OCI-LY7 (cell line): ENCODE measurements at regions not wholly inside any gene's neighbourhood (a gene's known extent, or its start where the extent isn't known, plus 50 kb on each side); places are given as distances from the start of the nearest gene placed in this dataset.

Experiments used
- BruUV-seq: library from RNA; stranded (reverse); fragments of 400-500 nt; replicated peaks from 2 replicates; lab custom pipeline; 2021; lab: Mats Ljungman, UMichigan
- CTCF ChIA-PET: fragments of 300-600 bp; sonication (Branson Sonifier 250); formaldehyde crosslinking; loops from one replicate; lab custom pipeline; 2022; ENCODE audit warnings: antibody characterized with exemption; ENCODE audit not compliant: unreplicated experiment; lab: Charles Lee
- POLR2A ChIA-PET: fragments of 300-600 bp; sonication (Branson Sonifier 250); formaldehyde crosslinking; loops from one replicate; lab custom pipeline; 2022; ENCODE audit warnings: antibody characterized with exemption; lab: Charles Lee
- DNase-seq: peaks from one replicate; pipeline ENCODE4 v3.0.0-alpha.2; 2015; ENCODE audit warnings: low spot score
- H2AFZ ChIP-seq: fragments of 200-600 bp; sonication (generic), shearing (Covaris generic); 2 replicates; pipeline ENCODE4 v1.6.1; 2014; ENCODE audit warnings: mild to moderate bottlenecking, antibody characterized with exemption, low read length, moderate library complexity
- H3K27ac ChIP-seq: fragments of 200-600 bp; sonication (generic); 2 replicates; pipeline ENCODE4 v1.5.1; 2014; ENCODE audit warnings: mixed run types, low read depth, mild to moderate bottlenecking, moderate library complexity, low read length, inconsistent platforms; ENCODE audit not compliant: poor library complexity, severe bottlenecking
- H3K36me3 ChIP-seq: fragments of 200-600 bp; sonication (generic); 2 replicates; pipeline ENCODE4 v1.6.1; 2014; ENCODE audit warnings: mild to moderate bottlenecking, antibody characterized with exemption, low read length, moderate library complexity, mixed read lengths; ENCODE audit not compliant: insufficient read depth
- H3K4me1 ChIP-seq: fragments of 200-600 bp; sonication (generic); 2 replicates; pipeline ENCODE4 v1.5.1; 2014; ENCODE audit warnings: mild to moderate bottlenecking, low read length; ENCODE audit not compliant: insufficient read depth, poor library complexity, severe bottlenecking
- H3K4me2 ChIP-seq: fragments of 200-600 bp; sonication (generic); 2 replicates; pipeline ENCODE4 v1.6.1; 2014; ENCODE audit warnings: mild to moderate bottlenecking, low read length
- H3K4me3 ChIP-seq: fragments of 200-600 bp; sonication (generic); 2 replicates; pipeline ENCODE4 v1.5.1; 2014; ENCODE audit warnings: mild to moderate bottlenecking, low read depth, low read length; ENCODE audit not compliant: poor library complexity, severe bottlenecking
- H3K79me2 ChIP-seq: fragments of 200-600 bp; sonication (generic); 2 replicates; pipeline ENCODE4 v1.6.1; 2016; ENCODE audit warnings: low read depth, mild to moderate bottlenecking, low read length, moderate library complexity, mixed read lengths; ENCODE audit not compliant: insufficient read depth
- H3K9me2 ChIP-seq: fragments of 200-600 bp; sonication (generic); 2 replicates; pipeline ENCODE4 v1.6.1; 2016; ENCODE audit warnings: mild to moderate bottlenecking, low read length, mixed read lengths; ENCODE audit not compliant: insufficient read depth
- H3K9me3 ChIP-seq: fragments of 200-600 bp; sonication (generic); 2 replicates; pipeline ENCODE4 v1.6.1; 2014; ENCODE audit warnings: mild to moderate bottlenecking, mixed run types, low read length, mixed read lengths
- H4K20me1 ChIP-seq: fragments of 200-600 bp; sonication (generic); 2 replicates; pipeline ENCODE4 v1.6.1; 2014; ENCODE audit warnings: mild to moderate bottlenecking, antibody characterized with exemption, low read length, moderate library complexity, mixed read lengths; ENCODE audit not compliant: insufficient read depth
- CTCF ChIP-seq: fragments of 200-600 bp; sonication (generic); conservative IDR thresholded peaks from 2 replicates; pipeline ENCODE4 v1.5.1; 2014; ENCODE audit warnings: mild to moderate bottlenecking, antibody characterized with exemption, low read length, moderate library complexity, mixed read lengths
- EZH2phosphoT487 ChIP-seq: fragments of 200-600 bp; sonication (generic); IDR thresholded peaks from 2 replicates; pipeline ENCODE4 v1.6.1; 2018; ENCODE audit warnings: low read depth, borderline replicate concordance, mild to moderate bottlenecking, mixed run types, antibody characterized with exemption, low read length, moderate library complexity, mixed read lengths
- intact Hi-C: fragments of 100-400 bp; cut with micrococcal nuclease; formaldehyde crosslinking; loops from one replicate; pipeline ENCODE4 v1.10.0; 2022; ENCODE audit not compliant: unreplicated experiment

GRCh38 chr3:144252896-144253295 lies 281.3 kb downstream of the DIPK2A start:
- ChIA-PET POLR2A (no interaction called here), CTCF (no interaction called here)
- Histone ChIP-seq H3K9me2 (no peaks in the 10 kb centered on the region), H3K4me3 (no peak overlapping the region), H3K9me3 (no peaks in the 10 kb centered on the region), H3K79me2 (no peaks in the 10 kb centered on the region), H2AFZ (no peak overlapping the region), H3K36me3 (no peaks in the 10 kb centered on the region), H3K27ac (no peak overlapping the region), H3K4me1 (no peaks in the 10 kb centered on the region), H3K4me2 (no peak overlapping the region), H4K20me1 (no peaks in the 10 kb centered on the region)
- intact Hi-C loops = no loop called here
- no peak for DNase-seq
- TF ChIP-seq EZH2phosphoT487 = no peak
- TF ChIP-seq CTCF = no peak
- BruUV-seq = no TSS peak

- Histone ChIP-seq H3K4me2 (no peak overlapping the region), H3K4me1 (no peaks in the 10 kb centered on the region), H4K20me1 (no peaks in the 10 kb centered on the region), H3K9me2 (no peaks in the 10 kb centered on the region), H3K4me3 (no peak overlapping the region), H3K79me2 (no peaks in the 10 kb centered on the region), H3K36me3 (no peaks in the 10 kb centered on the region), H2AFZ (no peak overlapping the region), H3K9me3 (no peaks in the 10 kb centered on the region), H3K27ac (no peak overlapping the region)
- ChIA-PET CTCF (no interaction called here), POLR2A (interaction anchor here (0.6 kb wide), 1 partner anchor 1992 kb away, joined by 3 read pairs; no protein-coding TSS in a partner anchor)
- BruUV-seq = no TSS peak
- DNase-seq = no peak
- TF ChIP-seq EZH2phosphoT487 (no peak), CTCF (no peak)
- intact Hi-C loops = no loop called here
Measured at GRCh38 chr3:144257381-144257780, 285.8 kb downstream of the DIPK2A start.

GRCh38 chr3:144259267-144259666 lies 287.6 kb downstream of the DIPK2A start:
- no peaks in the 10 kb centered on the region for H3K79me2 ChIP-seq
- H3K27ac ChIP-seq = no peak overlapping the region
- no peaks in the 10 kb centered on the region for H4K20me1 ChIP-seq
- DNase-seq = no peak
- H3K36me3 ChIP-seq = no peaks in the 10 kb centered on the region
- no peak overlapping the region for H3K4me3 ChIP-seq
- no peaks in the 10 kb centered on the region for H3K9me2 ChIP-seq
- BruUV-seq = no TSS peak
- TF ChIP-seq CTCF (no peak), EZH2phosphoT487 (no peak)
- no peaks in the 10 kb centered on the region for H3K9me3 ChIP-seq
- intact Hi-C loops = no loop called here
- no peak overlapping the region for H2AFZ ChIP-seq
- H3K4me2 ChIP-seq = no peak overlapping the region
- H3K4me1 ChIP-seq = no peaks in the 10 kb centered on the region
- ChIA-PET POLR2A (no interaction called here), CTCF (no interaction called here)
